GM23338 (cell line): ENCODE measurements at regions not wholly inside any gene's neighbourhood (a gene's known extent, or its start where the extent isn't known, plus 50 kb on each side); places are given as distances from the start of the nearest gene placed in this dataset.
"Not testable (repeated sequence)": the region's sequence is repeated elsewhere in the genome, so short reads cannot be mapped to it uniquely, and the experiment has no call there.

Experiments used
- ATAC-seq: fragments of 200-7000 bp; cut with Tn5 transposase; 3 replicates; pipeline ENCODE4 v1.9.1; 2020
- DNase-seq: peaks from one replicate; pipeline ENCODE4 v3.0.0-alpha.2; 2015; ENCODE audit warnings: low spot score
- H2AFZ ChIP-seq: fragments of 200-600 bp; sonication (generic); 2 replicates; pipeline ENCODE4 v1.8.0; 2016; ENCODE audit warnings: antibody characterized with exemption, mild to moderate bottlenecking, moderate library complexity
- H3F3A ChIP-seq: fragments of 200-600 bp; sonication (generic); replicated peaks from 2 replicates; pipeline ENCODE4 v1.8.0; 2017; ENCODE audit warnings: antibody characterized with exemption, mixed run types, low read depth
- H3K27ac ChIP-seq: fragments of 200-600 bp; sonication (generic); 2 replicates; pipeline ENCODE4 v1.6.1; 2016; ENCODE audit warnings: low read depth
- H3K27me3 ChIP-seq: fragments of 200-600 bp; sonication (generic); 2 replicates; pipeline ENCODE4 v1.8.0; 2016; ENCODE audit warnings: mild to moderate bottlenecking, mixed run types, moderate library complexity; ENCODE audit not compliant: insufficient read depth
- H3K36me3 ChIP-seq: fragments of 200-600 bp; sonication (generic); 2 replicates; pipeline ENCODE4 v1.8.0; 2016; ENCODE audit warnings: mild to moderate bottlenecking; ENCODE audit not compliant: insufficient read depth
- H3K4me1 ChIP-seq: fragments of 200-600 bp; sonication (generic); 2 replicates; pipeline ENCODE4 v1.8.0; 2016; ENCODE audit warnings: mild to moderate bottlenecking, moderate library complexity; ENCODE audit not compliant: insufficient read depth
- H3K4me2 ChIP-seq: fragments of 200-600 bp; sonication (generic); 2 replicates; pipeline ENCODE4 v1.7.1; 2017; ENCODE audit warnings: mixed run types
- H3K4me3 ChIP-seq: fragments of 200-600 bp; sonication (generic); 2 replicates; pipeline ENCODE4 v1.6.1; 2016; ENCODE audit warnings: mixed run types
- H3K79me2 ChIP-seq: fragments of 200-600 bp; sonication (generic); replicated peaks from 2 replicates; pipeline ENCODE4 v1.8.0; 2017; ENCODE audit warnings: mild to moderate bottlenecking; ENCODE audit not compliant: insufficient read depth
- H3K9me2 ChIP-seq: fragments of 200-600 bp; sonication (generic); 2 replicates; pipeline ENCODE4 v1.8.0; 2017; ENCODE audit not compliant: insufficient read depth
- H4K20me1 ChIP-seq: fragments of 200-600 bp; sonication (generic); replicated peaks from 2 replicates; pipeline ENCODE4 v1.8.0; 2017; ENCODE audit warnings: mild to moderate bottlenecking; ENCODE audit not compliant: insufficient read depth
- H3K27ac Mint-ChIP-seq: 2 replicates; pipeline ENCODE4 v1.8.0; 2020; ENCODE audit warnings: inconsistent platforms, mild to moderate bottlenecking, moderate library complexity, mixed read lengths
- H3K27me3 Mint-ChIP-seq: 3 replicates; pipeline ENCODE4 v1.8.0; 2022; ENCODE audit warnings: low read depth, mild to moderate bottlenecking, moderate library complexity, mixed read lengths, inconsistent platforms; ENCODE audit not compliant: insufficient read depth, poor library complexity
- H3K36me3 Mint-ChIP-seq: 3 replicates; pipeline ENCODE4 v1.8.0; 2021; ENCODE audit warnings: low read depth, mild to moderate bottlenecking, inconsistent platforms, moderate library complexity, mixed read lengths
- H3K4me1 Mint-ChIP-seq: 3 replicates; pipeline ENCODE4 v1.8.0; 2020; ENCODE audit warnings: mild to moderate bottlenecking, inconsistent platforms, mixed read lengths
- H3K4me3 Mint-ChIP-seq: 3 replicates; pipeline ENCODE4 v1.8.0; 2021; ENCODE audit warnings: moderate library complexity, mild to moderate bottlenecking, inconsistent platforms, mixed read lengths
- H3K9me3 Mint-ChIP-seq: 3 replicates; pipeline ENCODE4 v1.8.0; 2020; ENCODE audit warnings: moderate library complexity, mild to moderate bottlenecking, inconsistent platforms, mixed read lengths

DNA sequence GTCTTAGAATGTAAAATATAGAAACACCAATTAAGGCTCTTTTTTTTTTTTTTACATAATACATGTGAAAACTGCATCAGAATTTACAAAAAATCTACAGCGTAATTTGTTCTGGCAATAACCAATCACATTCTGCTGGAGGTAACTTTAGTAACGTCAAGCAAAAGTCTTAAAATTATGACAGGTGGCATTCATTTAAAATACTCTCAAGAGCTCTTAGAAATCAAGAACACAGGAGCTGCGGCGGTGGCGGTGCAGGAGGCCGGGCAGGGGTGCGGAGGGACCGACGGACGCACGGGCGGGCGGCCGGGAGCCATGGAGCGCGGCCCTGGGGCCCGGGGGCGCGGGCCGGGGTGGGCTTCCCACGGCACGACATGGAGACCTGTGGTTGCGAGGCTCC, 202.4 kb downstream of the USP22 start:
- not testable (repeated sequence) for H3K79me2 ChIP-seq, H3K27ac Mint-ChIP-seq, H3F3A ChIP-seq, DNase-seq, H4K20me1 ChIP-seq, H3K4me1 ChIP-seq, H3K36me3 Mint-ChIP-seq, H3K9me3 Mint-ChIP-seq, H3K4me1 Mint-ChIP-seq, H3K36me3 ChIP-seq, H3K27ac ChIP-seq, H3K9me2 ChIP-seq
- Histone ChIP-seq H3K4me3 (peak overlapping the region; percentile 53), H3K27me3 (peaks cover 62% of the 10 kb centered on the region), H2AFZ (peak overlapping the region; percentile 93), H3K4me2 (peak overlapping the region; percentile 79)
- H3K4me3 Mint-ChIP-seq, result peak overlapping the region; percentile 69
- peaks cover 19% of the 10 kb centered on the region for H3K27me3 Mint-ChIP-seq
- ATAC-seq, result peak; percentile 35

DNA sequence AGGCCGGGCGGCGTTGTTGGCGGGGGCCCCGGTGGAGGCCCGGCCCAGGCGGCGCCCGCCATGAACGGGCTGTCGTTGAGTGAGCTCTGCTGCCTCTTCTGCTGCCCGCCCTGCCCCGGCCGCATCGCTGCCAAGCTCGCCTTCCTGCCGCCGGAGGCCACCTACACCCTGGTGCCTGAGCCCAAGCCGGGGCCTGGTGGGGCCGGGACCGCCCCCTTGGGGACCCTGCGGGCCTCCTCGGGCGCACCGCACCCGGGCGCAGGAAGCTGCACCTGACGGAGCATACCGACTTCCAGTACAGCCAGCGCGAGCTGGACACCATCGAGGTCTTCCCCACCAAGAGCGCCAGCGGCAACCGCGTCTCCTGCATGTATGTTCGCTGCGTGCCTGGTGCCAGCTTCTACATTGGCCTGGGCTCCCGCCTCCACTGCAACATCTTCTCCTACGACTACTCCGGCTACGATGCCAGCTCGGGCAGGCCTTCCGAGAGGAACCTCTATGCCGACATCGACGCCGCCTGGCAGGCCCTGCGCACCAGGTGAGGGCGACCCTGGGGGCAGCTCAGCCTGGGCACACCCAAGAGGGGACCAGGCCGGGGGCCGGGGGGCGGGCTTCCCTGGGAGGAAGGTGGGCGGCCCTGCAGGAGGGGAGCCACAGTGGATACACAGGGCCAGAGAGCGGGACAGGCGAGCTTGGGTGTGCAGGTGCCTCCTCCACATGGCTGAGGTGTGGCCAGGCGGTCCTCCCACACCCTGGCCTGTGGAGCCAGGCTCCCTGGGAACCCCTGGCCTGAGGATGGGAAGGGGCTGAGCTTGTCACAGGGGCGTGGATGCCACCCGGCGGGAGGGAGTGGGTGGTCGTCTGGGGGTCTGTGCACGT, 201.6 kb downstream of the USP22 start:
- not testable (repeated sequence) for H3K36me3 ChIP-seq, H3K9me2 ChIP-seq, H3K79me2 ChIP-seq, H3K36me3 Mint-ChIP-seq, H4K20me1 ChIP-seq, H2AFZ ChIP-seq, H3K27ac ChIP-seq, H3F3A ChIP-seq, H3K4me1 ChIP-seq, H3K9me3 Mint-ChIP-seq, H3K27ac Mint-ChIP-seq, H3K4me1 Mint-ChIP-seq
- H3K27me3 ChIP-seq, result peaks cover 70% of the 10 kb centered on the region
- Mint-ChIP-seq H3K27me3 (peaks cover 19% of the 10 kb centered on the region), H3K4me3 (peak overlapping the region; percentile 58)
- peak overlapping the region; percentile 57; the same call in 1 of the 2 replicates for H3K4me2 ChIP-seq
- peak; percentile 38 for ATAC-seq
- H3K4me3 ChIP-seq, result peak overlapping the region; percentile 53; the same call in 1 of the 2 replicates
- DNase-seq, result peak; percentile 16

GRCh38 chr17:20842012-20842411, 200.8 kb downstream of the USP22 start:
- not testable (repeated sequence) for ATAC-seq, DNase-seq, H3K36me3 ChIP-seq, H3K4me3 ChIP-seq, H3K36me3 Mint-ChIP-seq, H3K4me3 Mint-ChIP-seq, H3K27ac Mint-ChIP-seq, H3K9me2 ChIP-seq, H3K4me1 Mint-ChIP-seq, H3K4me1 ChIP-seq, H2AFZ ChIP-seq, H3K4me2 ChIP-seq, H3F3A ChIP-seq, H3K9me3 Mint-ChIP-seq, H3K27ac ChIP-seq, H3K79me2 ChIP-seq, H4K20me1 ChIP-seq
- H3K27me3 Mint-ChIP-seq, result peaks cover 21% of the 10 kb centered on the region
- H3K27me3 ChIP-seq, result peaks cover 71% of the 10 kb centered on the region

DNA sequence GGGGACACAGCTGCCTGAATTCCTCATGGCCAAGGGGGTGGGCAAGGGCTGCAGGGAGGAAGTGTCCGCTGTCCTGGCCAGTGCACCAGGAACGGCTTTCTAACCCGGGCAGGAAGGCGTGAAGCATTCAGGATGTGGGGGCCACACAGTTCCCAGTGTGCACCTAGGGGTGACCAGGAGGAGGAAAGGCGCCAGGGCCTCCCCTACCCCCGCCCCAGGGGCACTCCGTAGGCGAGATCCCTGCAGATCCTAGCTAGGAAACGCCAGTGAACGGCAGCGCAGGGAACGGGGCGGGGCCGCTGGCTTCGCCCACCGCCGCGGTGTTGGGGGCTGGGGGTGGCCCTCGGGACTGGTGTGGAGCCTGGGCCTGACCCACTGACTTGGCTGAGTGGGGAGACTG, 199.6 kb downstream of the USP22 start:
- not testable (repeated sequence) for H3K36me3 Mint-ChIP-seq

GRCh38 chr17:20843799-20844553, 198.8 kb downstream of the USP22 start:
- H4K20me1 ChIP-seq, H2AFZ ChIP-seq, H3K9me2 ChIP-seq, H3K9me3 Mint-ChIP-seq, H3K4me1 Mint-ChIP-seq, H3K27ac Mint-ChIP-seq, H3F3A ChIP-seq, H3K79me2 ChIP-seq, H3K36me3 ChIP-seq, H3K36me3 Mint-ChIP-seq, H3K4me1 ChIP-seq, H3K27ac ChIP-seq: not testable (repeated sequence)
- peak overlapping the region; percentile 74 for H3K4me2 ChIP-seq
- peak overlapping the region; percentile 69 for H3K4me3 Mint-ChIP-seq
- H3K27me3 ChIP-seq, result peaks cover 66% of the 10 kb centered on the region
- H3K27me3 Mint-ChIP-seq, result peaks cover 21% of the 10 kb centered on the region
- DNase-seq, result peak; percentile 64
- peak overlapping the region; percentile 55 for H3K4me3 ChIP-seq
- ATAC-seq, result peak; percentile 95

More for the DNA sequence above, 199.6 kb downstream of the USP22 start:
- Histone ChIP-seq H3K4me3 (peak overlapping the region; percentile 55; the same call in 1 of the 2 replicates), H3K27me3 (peaks cover 71% of the 10 kb centered on the region), H3K4me2 (peak overlapping the region; percentile 62; the same call in 1 of the 2 replicates)
- peak overlapping the region; percentile 50; the same call in 2 of the 3 replicates for H3K4me3 Mint-ChIP-seq
- not testable (repeated sequence) for H3K79me2 ChIP-seq, H3F3A ChIP-seq, ATAC-seq, H3K27ac ChIP-seq, H3K36me3 ChIP-seq, H3K9me3 Mint-ChIP-seq, H3K9me2 ChIP-seq, H3K4me1 ChIP-seq, H4K20me1 ChIP-seq, H2AFZ ChIP-seq, DNase-seq, H3K4me1 Mint-ChIP-seq, H3K27ac Mint-ChIP-seq
- peaks cover 21% of the 10 kb centered on the region for H3K27me3 Mint-ChIP-seq
